SH-SY5Y (cell line): ENCODE measurements at regions not wholly inside any gene's neighbourhood (a gene's known extent, or its start where the extent isn't known, plus 50 kb on each side); places are given as distances from the start of the nearest gene placed in this dataset.

Experiments
- GATA2 ChIP-seq: IDR thresholded peaks from 2 replicates; pipeline ENCODE4 v1.6.1; 2011; ENCODE audit warnings: mild to moderate bottlenecking, low read depth, low read length
- GATA3 ChIP-seq: IDR thresholded peaks from 2 replicates; pipeline ENCODE4 v1.6.1; 2011; ENCODE audit warnings: low read depth, mild to moderate bottlenecking, low read length, moderate library complexity

DNA sequence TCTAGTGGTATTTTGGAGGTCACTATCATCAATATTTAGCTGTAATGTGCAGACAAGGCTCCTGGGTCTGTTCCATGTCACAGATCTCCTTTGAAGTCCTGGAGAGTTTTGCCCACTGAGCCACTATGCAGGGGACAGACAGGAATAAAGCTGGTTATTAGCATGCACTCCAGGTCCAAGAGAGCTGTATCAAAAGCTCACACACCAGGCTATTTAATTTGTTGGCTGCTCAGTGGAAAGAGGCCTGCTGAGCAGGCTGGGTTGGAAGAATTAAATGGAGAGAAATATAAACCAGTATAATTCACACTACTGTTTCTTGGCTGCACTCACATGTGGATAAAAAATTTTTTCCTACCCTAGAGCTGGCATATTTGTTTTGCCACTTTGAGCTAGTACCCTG is 113.8 kb upstream of the TAF11L2 start:
- TF ChIP-seq GATA2 (no peak), GATA3 (no peak)
